HepG2 (cell line): ENCODE measurements at regions not wholly inside any gene's neighbourhood (a gene's known extent, or its start where the extent isn't known, plus 50 kb on each side); places are given as distances from the start of the nearest gene placed in this dataset.

Experiments
- ATAC-seq: fragments of 200-7000 bp; cut with Tn5 transposase; 3 replicates; pipeline ENCODE4 v1.9.1; 2020; ENCODE audit warnings: mild to moderate bottlenecking, moderate library complexity
- BruUV-seq: library from RNA; stranded (reverse); fragments of 400-500 nt; replicated peaks from 2 replicates; lab custom pipeline; 2021; lab: Mats Ljungman, UMichigan
- CTCF ChIA-PET: fragments of 300-600 bp; formaldehyde crosslinking; extraction: SDS; loops from one replicate; lab custom pipeline; 2021; ENCODE audit warnings: low total read pairs, inconsistent platforms, low intra/inter-chr PET ratio; lab: Yijun Ruan, JAX
- POLR2A ChIA-PET: fragments of 350-600 bp; sonication (Branson Sonifier 250); formaldehyde crosslinking; loops from one replicate; lab custom pipeline; 2020; ENCODE audit warnings: antibody characterized with exemption, inconsistent platforms; lab: Yijun Ruan, JAX
- DNase-seq: peaks from one replicate; pipeline ENCODE4 v3.0.0-alpha.2; 2015; ENCODE audit warnings: low spot score
- FAIRE-seq: peaks from 3 replicates; lab custom pipeline; 2011; peaks lifted over from hg19 to GRCh38; lab: Jason Lieb, UNC
- H2AFZ ChIP-seq: one replicate; pipeline ENCODE4 v1.6.1; 2011; ENCODE audit warnings: low read length, inconsistent platforms
- H3K27ac ChIP-seq: fragments of 300-600 bp; 3 replicates; pipeline ENCODE4 v1.8.0; 2011; ENCODE audit warnings: mixed run types, mild to moderate bottlenecking, mixed read lengths, low read length, inconsistent platforms; ENCODE audit not compliant: insufficient read depth; ENCODE audit errors: extremely low read length
- H3K27me3 ChIP-seq, 2 experiments: fragments of 200-600 bp in 1 of 2; 2 replicates in 1 of 2; 3 replicates in 1 of 2; pipeline versions ENCODE4 v1.6.0 to v1.8.0; 2011; ENCODE audit warnings: low read length in 2 of 2, mild to moderate bottlenecking in 2 of 2, moderate library complexity in 2 of 2, inconsistent platforms in 1 of 2; ENCODE audit not compliant: insufficient read depth in 2 of 2, control insufficient read depth in 1 of 2
- H3K36me3 ChIP-seq, 2 experiments: fragments of 200-600 bp in 1 of 2; replicated peaks in 1 of 2; 2 replicates in 1 of 2; 3 replicates in 1 of 2; pipeline versions ENCODE4 v1.5.1 to v1.8.0; 2011; ENCODE audit warnings: low read length in 2 of 2, inconsistent platforms in 1 of 2; ENCODE audit not compliant: insufficient read depth in 2 of 2, control insufficient read depth in 1 of 2
- H3K4me1 ChIP-seq: 2 replicates; pipeline ENCODE4 v1.5.1; 2012; ENCODE audit warnings: low read length, inconsistent platforms; ENCODE audit not compliant: insufficient read depth
- H3K4me2 ChIP-seq: 2 replicates; pipeline ENCODE4 v1.6.0; 2011; ENCODE audit warnings: low read depth, low read length, inconsistent platforms
- H3K4me3 ChIP-seq, 3 experiments: fragments of 200-600 bp in 1 of 3; sonication (generic), shearing (Covaris generic) in 1 of 3; replicated peaks in 1 of 3; 2 replicates each; pipeline ENCODE4 v1.5.1; 2011 to 2016; ENCODE audit warnings: low read length in 3 of 3, inconsistent platforms in 2 of 3, low read depth in 2 of 3, mild to moderate bottlenecking in 2 of 3, control low read depth in 1 of 3, mixed read lengths in 1 of 3; ENCODE audit not compliant: insufficient read depth in 1 of 3
- H3K79me2 ChIP-seq: one replicate; pipeline ENCODE4 v1.6.1; 2011; ENCODE audit warnings: low read length, inconsistent platforms; ENCODE audit not compliant: insufficient read depth
- H3K9ac ChIP-seq: 2 replicates; pipeline ENCODE4 v1.6.0; 2011; ENCODE audit warnings: mild to moderate bottlenecking, low read depth, low read length, inconsistent platforms; ENCODE audit not compliant: insufficient read depth
- H3K9me3 ChIP-seq: 2 replicates; pipeline ENCODE4 v1.5.1; 2012; ENCODE audit warnings: mild to moderate bottlenecking, low read length
- H4K20me1 ChIP-seq: 2 replicates; pipeline ENCODE4 v1.6.0; 2011; ENCODE audit warnings: inconsistent platforms, mild to moderate bottlenecking, low read length, moderate library complexity; ENCODE audit not compliant: insufficient read depth
- CEBPZ ChIP-seq: IDR thresholded peaks from 2 replicates; pipeline ENCODE4 v1.6.1; 2012; ENCODE audit warnings: low read length, improper control_type of control experiment
- ESRRA ChIP-seq: sonication (generic); formaldehyde crosslinking; IDR thresholded peaks from 2 replicates; pipeline ENCODE4 v1.5.1; 2020; ENCODE audit warnings: mild to moderate bottlenecking, low read depth, missing genetic modification reagents
- FOXK1 ChIP-seq: sonication (generic); formaldehyde crosslinking; IDR thresholded peaks from 2 replicates; pipeline ENCODE4 v1.4.0; 2020; ENCODE audit warnings: low read depth, missing genetic modification reagents, borderline replicate concordance
- GATAD1 ChIP-seq: IDR thresholded peaks from 2 replicates; pipeline ENCODE4 v1.6.1; 2016; ENCODE audit warnings: missing genetic modification reagents, missing compliant biosample characterization
- KLF13 ChIP-seq: sonication (generic); formaldehyde crosslinking; IDR thresholded peaks from 2 replicates; pipeline ENCODE4 v1.4.0; 2020; ENCODE audit warnings: mild to moderate bottlenecking, missing genetic modification reagents
- SETDB1 ChIP-seq: sonication (generic); formaldehyde crosslinking; IDR thresholded peaks from 2 replicates; pipeline ENCODE4 v1.5.1; 2020; ENCODE audit warnings: missing genetic modification reagents, mild to moderate bottlenecking, borderline replicate concordance
- TCF12 ChIP-seq, 2 experiments: fragments of 450-650 bp in 1 of 2; sonication (generic) in 1 of 2; formaldehyde crosslinking in 1 of 2; IDR thresholded peaks; 2 replicates each; pipeline versions ENCODE4 v1.6.1 to v1.8.0; 2017 to 2022; ENCODE audit warnings: antibody characterized with exemption in 1 of 2, mild to moderate bottlenecking in 1 of 2, missing genetic modification reagents in 1 of 2, moderate library complexity in 1 of 2
- ZBTB1 ChIP-seq: sonication (generic); formaldehyde crosslinking; IDR thresholded peaks from 2 replicates; pipeline ENCODE4 v1.4.0; 2020; ENCODE audit warnings: missing genetic modification reagents, borderline replicate concordance
- ZNF225 ChIP-seq: sonication (generic); formaldehyde crosslinking; IDR thresholded peaks from 2 replicates; pipeline ENCODE4 v1.4.0; 2020; ENCODE audit warnings: mild to moderate bottlenecking, missing genetic modification reagents
- ZNF317 ChIP-seq: sonication (generic); formaldehyde crosslinking; IDR thresholded peaks from 2 replicates; pipeline ENCODE4 v1.5.0; 2020; ENCODE audit warnings: mild to moderate bottlenecking, missing genetic modification reagents
- ZNF737 ChIP-seq: sonication (generic); formaldehyde crosslinking; IDR thresholded peaks from 2 replicates; pipeline ENCODE4 v1.5.0; 2020; ENCODE audit warnings: missing genetic modification reagents, mild to moderate bottlenecking, borderline replicate concordance
- WGBS: methylation state at CpG from one replicate; pipeline ENCODE4 v1.1.6; 2017; ENCODE audit warnings: low lambda C conversion rate; 5-methylcytosine and 5-hydroxymethylcytosine counted together
- in situ Hi-C: cut with HindIII; loops from 2 replicates; pipeline ENCODE4 v1.10.0; 2017; ENCODE audit warnings: low pct_unique_long_range_greater_than_20kb; ENCODE audit not compliant: extremely low pct_ligation_motif_present
- intact Hi-C: fragments of 100-400 bp; cut with micrococcal nuclease; formaldehyde crosslinking; loops from one replicate; pipeline ENCODE4 v1.10.0; 2022; ENCODE audit not compliant: unreplicated experiment

- Histone ChIP-seq H3K9ac (no peak overlapping the region), H3K79me2 (no peaks in the 10 kb centered on the region), H3K27ac (no peak overlapping the region), H3K9me3 (no peaks in the 10 kb centered on the region), H3K4me3 (no peak overlapping the region), H3K27me3 (no peaks in the 10 kb centered on the region), H3K4me1 (peaks cover 4% of the 10 kb centered on the region; the same call in 1 of the 2 replicates), H3K4me2 (no peak overlapping the region), H4K20me1 (no peaks in the 10 kb centered on the region), H2AFZ (no peak overlapping the region), H3K36me3 (no peaks in the 10 kb centered on the region)
- intact Hi-C loops (no loop called here), in situ Hi-C loops (no loop called here)
- DNase-seq = no peak
- BruUV-seq = no TSS peak
- no peak for FAIRE-seq
- TF ChIP-seq SETDB1 (CRISPR knock-in tag) = no peak
- TF ChIP-seq ZBTB1 (CRISPR knock-in tag) = no peak
- no peak for TF ChIP-seq ZNF317
- TF ChIP-seq TCF12 (IDR thresholded peaks at IDR 0.05) = no peak
- no peak for TF ChIP-seq TCF12 (CRISPR knock-in tag; IDR thresholded peaks at IDR 0.05)
- TF ChIP-seq GATAD1 (CRISPR knock-in tag) = no peak
- TF ChIP-seq ESRRA = no peak
- TF ChIP-seq KLF13 (CRISPR knock-in tag) = no peak
- no peak for TF ChIP-seq FOXK1 (CRISPR knock-in tag)
- CTCF ChIA-PET = no interaction called here
- POLR2A ChIA-PET = no interaction called here
- no peak for ATAC-seq
Measured at GRCh38 chr5:108623826-108624225, 123.9 kb upstream of the FER start.

GRCh38 chr5:108620516-108620915 is 127.2 kb upstream of the FER start:
- Histone ChIP-seq H3K27me3 (no peaks in the 10 kb centered on the region), H3K4me1 (peaks cover 4% of the 10 kb centered on the region; the same call in 1 of the 2 replicates), H3K36me3 (no peaks in the 10 kb centered on the region), H3K4me3 (no peak overlapping the region), H2AFZ (no peak overlapping the region), H3K4me2 (no peak overlapping the region), H3K79me2 (no peaks in the 10 kb centered on the region), H3K27ac (no peak overlapping the region), H3K9ac (no peak overlapping the region), H3K9me3 (no peaks in the 10 kb centered on the region), H4K20me1 (no peaks in the 10 kb centered on the region)
- POLR2A ChIA-PET = no interaction called here
- no peak for FAIRE-seq
- CTCF ChIA-PET = no interaction called here
- intact Hi-C loops = no loop called here
- no peak for ATAC-seq
- BruUV-seq = no TSS peak
- no peak for DNase-seq
- 18% methylated on average over 5 of the region's 6 CpGs for WGBS
- in situ Hi-C loops = no loop called here
- no peak for TF ChIP-seq CEBPZ
- no peak for TF ChIP-seq ZNF225
- no peak for TF ChIP-seq ZNF737 (CRISPR knock-in tag)
